GM12874 (cell line): ENCODE measurements at regions not wholly inside any gene's neighbourhood (a gene's known extent, or its start where the extent isn't known, plus 50 kb on each side); places are given as distances from the start of the nearest gene placed in this dataset.

ENCODE experiments used
- CTCF ChIP-seq: IDR thresholded peaks from 2 replicates; pipeline ENCODE4 v1.5.1; 2011; ENCODE audit warnings: low read depth, mild to moderate bottlenecking, control low read depth, low read length, moderate library complexity; ENCODE audit not compliant: insufficient read depth

- no peak for TF ChIP-seq CTCF
These were observed 61.7 kb downstream of the PLEKHG1 start for GRCh38 chr6:150661216-150662007.

- no peak for TF ChIP-seq CTCF
These were observed 63.1 kb downstream of the PLEKHG1 start for GRCh38 chr6:150662814-150663213.

- TF ChIP-seq CTCF, result no peak
These were observed 64.4 kb downstream of the PLEKHG1 start for GRCh38 chr6:150664091-150664490.

GRCh38 chr6:150666071-150666470 is 66.4 kb downstream of the PLEKHG1 start:
- no peak for TF ChIP-seq CTCF

- no peak for TF ChIP-seq CTCF
These were observed 67.7 kb downstream of the PLEKHG1 start for GRCh38 chr6:150667359-150667758.

- no peak for TF ChIP-seq CTCF
These were observed 68.5 kb downstream of the PLEKHG1 start for GRCh38 chr6:150667977-150668716.

GRCh38 chr6:150668900-150669302 is 69.2 kb downstream of the PLEKHG1 start:
- no peak for TF ChIP-seq CTCF
